C4-2B (cell line): ENCODE measurements at regions not wholly inside any gene's neighbourhood (a gene's known extent, or its start where the extent isn't known, plus 50 kb on each side); places are given as distances from the start of the nearest gene placed in this dataset.

Experiments used
- H3K27ac ChIP-seq: fragments of 450-650 bp; 2 replicates; pipeline ENCODE4 v1.5.1; 2017
- ZFX ChIP-seq: fragments of 450-650 bp; IDR thresholded peaks from 2 replicates; pipeline ENCODE4 v1.6.1; 2017
- TF ChIP-seq, protein P1 (sequence below): fragments of 450-650 bp; conservative IDR thresholded peaks from 2 replicates; pipeline ENCODE4 v1.5.1; 2017; ENCODE audit warnings: mild to moderate bottlenecking

DNA sequence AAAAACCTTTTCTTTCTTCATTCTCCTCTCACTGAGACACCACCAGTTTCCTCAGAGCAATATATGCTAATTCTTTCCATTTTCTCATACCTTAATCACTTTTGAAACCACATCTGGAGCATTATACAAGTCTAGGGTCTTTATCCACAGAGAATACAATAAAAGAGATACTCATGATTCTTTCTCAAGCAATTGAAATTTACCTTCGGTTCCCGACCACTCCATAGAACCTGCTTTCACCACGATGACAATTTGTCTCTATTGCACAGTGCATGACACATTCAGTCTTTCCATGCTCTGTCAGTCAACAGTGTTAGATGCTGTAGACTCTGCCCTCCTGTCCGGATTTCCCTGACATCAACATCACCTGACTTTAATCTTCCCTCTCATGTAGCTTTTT is 409.3 kb upstream of the NWD2 start:
- TF ChIP-seq ZFX = no peak
- TF ChIP-seq, protein P1, sequence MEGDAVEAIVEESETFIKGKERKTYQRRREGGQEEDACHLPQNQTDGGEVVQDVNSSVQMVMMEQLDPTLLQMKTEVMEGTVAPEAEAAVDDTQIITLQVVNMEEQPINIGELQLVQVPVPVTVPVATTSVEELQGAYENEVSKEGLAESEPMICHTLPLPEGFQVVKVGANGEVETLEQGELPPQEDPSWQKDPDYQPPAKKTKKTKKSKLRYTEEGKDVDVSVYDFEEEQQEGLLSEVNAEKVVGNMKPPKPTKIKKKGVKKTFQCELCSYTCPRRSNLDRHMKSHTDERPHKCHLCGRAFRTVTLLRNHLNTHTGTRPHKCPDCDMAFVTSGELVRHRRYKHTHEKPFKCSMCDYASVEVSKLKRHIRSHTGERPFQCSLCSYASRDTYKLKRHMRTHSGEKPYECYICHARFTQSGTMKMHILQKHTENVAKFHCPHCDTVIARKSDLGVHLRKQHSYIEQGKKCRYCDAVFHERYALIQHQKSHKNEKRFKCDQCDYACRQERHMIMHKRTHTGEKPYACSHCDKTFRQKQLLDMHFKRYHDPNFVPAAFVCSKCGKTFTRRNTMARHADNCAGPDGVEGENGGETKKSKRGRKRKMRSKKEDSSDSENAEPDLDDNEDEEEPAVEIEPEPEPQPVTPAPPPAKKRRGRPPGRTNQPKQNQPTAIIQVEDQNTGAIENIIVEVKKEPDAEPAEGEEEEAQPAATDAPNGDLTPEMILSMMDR = no peak
- H3K27ac ChIP-seq = no peak overlapping the region

DNA sequence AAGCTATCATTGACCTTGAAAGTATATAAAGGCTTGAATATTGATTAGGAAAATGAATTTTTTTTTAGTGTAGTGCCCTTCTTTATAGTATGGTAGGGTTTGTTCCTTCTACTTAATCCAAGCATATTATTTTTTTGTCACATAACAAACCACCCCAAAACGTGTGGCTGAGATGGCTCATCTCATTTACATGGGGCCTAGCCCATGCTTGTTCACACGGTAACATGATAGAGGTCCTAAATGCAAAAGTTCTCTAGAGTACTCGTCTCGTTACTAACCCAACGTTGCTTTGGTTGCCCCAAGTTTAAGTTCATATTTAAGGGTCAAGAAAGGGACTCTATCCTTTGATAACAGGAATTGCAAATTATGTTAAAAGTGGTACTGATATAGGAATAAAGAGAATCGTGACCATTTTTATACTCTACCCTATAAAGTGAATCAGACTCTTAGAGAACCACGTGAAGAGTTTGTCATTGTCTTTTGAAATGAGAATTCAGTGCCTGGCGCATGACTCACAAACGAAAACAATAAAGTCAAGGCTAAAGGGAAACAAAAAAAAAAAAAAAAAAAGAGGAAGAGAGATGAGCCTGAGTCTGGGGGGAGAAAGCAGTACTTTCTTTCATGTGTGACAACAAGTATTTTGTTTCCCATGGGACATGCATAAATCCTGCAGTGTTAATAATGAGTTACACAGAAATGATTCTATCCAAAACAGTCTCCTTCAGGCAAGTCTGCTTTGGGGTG is 402.8 kb upstream of the NWD2 start:
- TF ChIP-seq, protein P1 = no peak
- no peak for TF ChIP-seq ZFX

DNA sequence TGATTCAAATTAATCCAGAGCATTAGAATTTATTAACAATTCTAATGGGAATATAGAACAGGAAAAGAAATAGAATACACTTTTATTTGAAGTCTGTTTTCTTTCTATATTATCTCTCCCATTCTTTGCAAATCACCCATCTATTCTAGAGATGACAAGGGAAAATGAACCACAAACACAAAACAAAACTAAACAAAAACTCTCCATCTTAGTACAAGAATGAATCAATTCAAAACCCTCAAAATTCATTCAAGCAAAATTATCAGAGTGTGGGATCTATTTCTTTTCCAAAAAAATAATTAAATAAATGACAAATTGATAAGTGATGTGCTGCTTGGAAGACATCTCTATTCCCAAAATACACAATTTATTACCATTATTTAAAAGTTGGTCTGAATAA is 400.1 kb upstream of the NWD2 start:
- TF ChIP-seq ZFX = no peak
- TF ChIP-seq, protein P1 = no peak

More for the DNA sequence above, 402.8 kb upstream of the NWD2 start:
- H3K27ac ChIP-seq = no peak overlapping the region

DNA sequence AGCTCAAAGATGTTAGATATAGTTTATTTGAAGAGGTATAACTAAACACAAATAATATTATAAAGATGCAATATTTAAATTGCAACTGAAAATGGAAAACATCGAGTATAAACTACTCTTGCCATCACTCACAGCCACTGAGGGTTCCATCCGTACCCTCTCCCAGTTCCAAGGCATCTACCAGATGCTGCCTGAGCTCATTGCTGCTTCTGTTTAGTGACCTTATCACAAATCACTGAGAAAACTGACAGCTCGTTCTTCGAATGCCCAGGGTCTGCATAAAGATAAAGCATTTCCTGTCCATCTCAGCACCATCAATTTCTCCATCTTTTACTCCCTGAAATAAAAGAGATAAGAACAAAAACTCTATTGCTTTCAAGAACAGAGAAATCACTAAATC is 391.7 kb upstream of the NWD2 start:
- H3K27ac ChIP-seq = no peak overlapping the region
- TF ChIP-seq ZFX = no peak
- TF ChIP-seq, protein P1 = no peak

More for the DNA sequence above, 400.1 kb upstream of the NWD2 start:
- no peak overlapping the region for H3K27ac ChIP-seq

DNA sequence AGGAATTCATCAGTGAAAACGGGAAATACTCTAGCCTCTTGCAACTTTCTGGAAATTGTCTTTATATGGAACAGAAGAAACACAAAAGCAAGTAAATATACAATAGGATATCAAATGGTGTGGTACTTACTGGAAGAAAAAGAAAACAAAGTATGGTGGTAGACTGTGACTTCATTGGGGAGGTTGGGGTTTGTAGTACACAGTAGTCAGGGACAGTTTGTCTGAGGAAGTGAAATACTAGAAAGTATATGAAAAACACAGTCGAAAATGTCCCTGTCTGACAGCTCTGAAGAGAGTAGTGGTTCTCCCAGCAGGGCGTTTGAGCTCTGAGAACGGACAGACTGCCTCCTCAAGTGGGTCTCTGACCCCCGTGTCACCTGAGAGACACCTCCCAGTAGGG is 390.0 kb upstream of the NWD2 start:
- no peak for TF ChIP-seq ZFX
- TF ChIP-seq, protein P1 = no peak

DNA sequence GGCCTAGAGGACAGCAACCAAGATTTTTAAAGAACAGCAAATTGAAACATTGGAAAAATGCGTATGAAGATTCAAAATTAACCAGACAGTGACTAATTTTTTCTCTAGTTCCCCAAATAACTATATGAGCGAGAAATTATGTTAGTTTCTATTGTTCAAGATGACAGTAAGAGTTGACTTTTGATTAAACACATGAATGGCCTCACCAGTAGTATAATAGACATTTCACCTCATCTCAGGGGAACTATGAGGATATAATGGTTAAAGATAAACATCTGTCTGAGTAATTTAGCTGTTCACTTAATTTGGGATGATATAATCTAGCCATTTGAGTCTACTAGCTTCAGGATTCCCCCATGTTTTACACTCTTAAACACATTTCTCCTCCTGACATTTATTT is 380.9 kb upstream of the NWD2 start:
- TF ChIP-seq, protein P1 = no peak
- no peak for TF ChIP-seq ZFX

More for the DNA sequence above, 390.0 kb upstream of the NWD2 start:
- no peak overlapping the region for H3K27ac ChIP-seq

DNA sequence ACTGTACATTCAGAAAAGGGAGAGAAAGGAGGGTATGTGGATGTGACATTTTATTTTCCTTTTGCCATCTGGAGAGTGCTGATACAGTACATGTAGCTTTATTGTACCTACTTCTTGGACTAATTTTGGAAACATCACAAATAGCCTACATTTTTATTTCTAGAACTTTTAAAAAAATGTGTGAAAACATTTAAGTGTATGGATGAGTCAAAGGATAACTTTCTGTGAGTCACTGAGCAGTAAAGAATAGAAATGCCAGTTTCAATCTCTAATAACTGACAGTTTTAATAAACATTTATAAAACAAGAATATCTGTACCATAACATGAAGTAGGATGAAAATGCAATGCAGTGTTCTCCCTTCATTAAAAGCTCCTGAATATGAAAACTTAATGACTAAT is 374.4 kb upstream of the NWD2 start:
- TF ChIP-seq, protein P1 = no peak
- no peak for TF ChIP-seq ZFX

More for the DNA sequence above, 380.9 kb upstream of the NWD2 start:
- H3K27ac ChIP-seq = no peak overlapping the region

More for the DNA sequence above, 374.4 kb upstream of the NWD2 start:
- no peak overlapping the region for H3K27ac ChIP-seq
